HG03108 (cell line): ENCODE measurements at regions not wholly inside any gene's neighbourhood (a gene's known extent, or its start where the extent isn't known, plus 50 kb on each side); places are given as distances from the start of the nearest gene placed in this dataset.

Experiments
- ATAC-seq: cut with Tn5 transposase; IDR thresholded peaks from one replicate; pipeline ENCODE4 v1.9.1; 2021; ENCODE audit warnings: moderate library complexity; ENCODE audit not compliant: unreplicated experiment

DNA sequence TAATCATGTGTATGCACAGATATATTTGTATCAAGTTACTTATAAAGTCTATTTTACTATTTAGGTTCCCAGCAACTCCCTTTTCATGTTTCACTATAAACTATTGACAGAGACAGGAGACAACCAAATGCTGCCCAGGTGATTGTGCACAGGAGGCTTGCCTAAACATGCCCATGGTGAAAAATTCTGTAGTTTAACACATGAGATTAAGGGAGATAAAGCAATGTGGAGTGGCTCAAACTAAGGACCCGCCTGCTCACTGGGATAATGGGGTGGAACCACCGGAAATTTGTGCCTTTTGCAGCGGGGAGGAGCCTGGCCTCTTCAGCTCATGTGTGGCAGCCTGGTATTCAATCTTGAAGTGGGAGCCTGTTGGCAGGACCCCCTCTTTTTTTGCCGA is 459.5 kb upstream of the CNTN5 start:
- ATAC-seq = no peak

DNA sequence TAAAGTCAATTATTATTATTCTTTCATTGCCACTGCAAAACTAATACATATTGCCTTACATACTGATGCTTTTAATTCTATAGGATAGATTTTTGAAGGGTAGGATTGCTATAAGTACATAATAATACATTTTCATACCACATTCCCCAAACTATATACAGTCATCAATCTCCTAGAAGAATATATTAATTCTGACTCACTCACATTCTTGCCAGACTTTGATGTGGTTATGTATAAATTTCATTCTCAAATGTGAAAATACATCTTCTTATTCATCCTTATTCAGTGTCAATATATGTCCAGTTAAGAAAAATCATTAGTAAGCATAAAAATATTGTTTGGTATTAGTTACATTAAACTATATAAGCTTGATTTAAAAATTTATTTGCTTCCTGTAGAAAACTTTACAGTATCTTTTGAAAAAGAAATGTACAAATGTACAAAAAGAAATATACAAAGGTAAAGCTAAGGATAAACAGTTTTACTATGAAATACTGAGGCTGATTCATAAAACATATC is 458.8 kb upstream of the CNTN5 start:
- ATAC-seq = no peak

DNA sequence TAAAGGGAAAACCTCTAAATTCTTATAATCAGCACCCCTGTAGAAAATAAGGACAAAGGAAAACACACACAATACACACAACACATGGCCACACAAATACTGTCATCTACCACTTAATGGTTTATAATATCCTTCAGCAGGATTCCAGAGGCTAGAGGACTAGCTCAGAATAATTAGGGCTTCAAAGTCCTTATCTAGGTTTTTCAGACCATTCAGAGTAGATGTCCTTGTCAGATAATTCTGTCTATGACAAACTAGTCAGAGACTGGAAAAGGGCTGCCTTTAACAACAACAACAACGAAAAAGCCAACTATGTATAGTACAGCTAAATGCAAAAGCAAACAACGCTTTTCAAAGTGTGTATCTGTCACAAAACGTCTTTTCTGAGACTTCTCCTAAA is 456.5 kb upstream of the CNTN5 start:
- no peak for ATAC-seq

DNA sequence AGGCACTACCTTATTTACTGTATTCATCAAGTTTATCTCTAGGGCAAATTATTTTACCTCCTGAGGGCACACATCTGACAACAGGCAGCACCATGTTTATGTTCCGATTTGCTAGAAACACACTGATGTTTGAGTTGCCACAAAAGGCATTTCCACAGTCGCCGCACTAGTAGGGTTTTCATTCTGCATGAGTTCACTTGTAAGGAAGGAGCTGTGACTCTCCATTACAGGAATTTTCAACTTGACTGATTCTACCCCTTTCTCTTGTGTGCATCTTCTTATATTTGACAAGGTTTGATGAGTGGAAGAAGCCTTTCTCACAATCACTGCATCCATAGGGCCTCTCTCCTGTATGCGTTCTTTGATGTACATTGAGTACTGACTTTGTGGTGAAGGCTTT is 455.9 kb upstream of the CNTN5 start:
- ATAC-seq = no peak

DNA sequence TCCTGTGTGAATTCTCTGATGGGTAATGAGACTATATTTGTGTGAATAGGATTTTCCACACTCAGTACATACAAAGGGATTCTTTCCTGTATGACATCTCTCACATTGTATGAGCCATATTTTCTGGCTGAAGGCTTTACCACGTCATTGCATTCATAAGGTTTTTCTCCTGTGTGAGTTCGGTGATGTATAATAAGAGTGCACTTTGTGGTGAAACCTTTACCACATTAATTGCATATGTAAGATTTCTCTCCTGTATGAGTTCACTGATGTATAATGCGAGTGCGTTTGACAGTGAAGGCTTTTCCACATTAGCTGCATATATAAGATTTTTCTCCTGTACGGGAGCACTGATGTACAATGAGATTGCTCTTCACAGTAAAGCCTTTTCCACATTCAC is 455.4 kb upstream of the CNTN5 start:
- ATAC-seq = no peak

DNA sequence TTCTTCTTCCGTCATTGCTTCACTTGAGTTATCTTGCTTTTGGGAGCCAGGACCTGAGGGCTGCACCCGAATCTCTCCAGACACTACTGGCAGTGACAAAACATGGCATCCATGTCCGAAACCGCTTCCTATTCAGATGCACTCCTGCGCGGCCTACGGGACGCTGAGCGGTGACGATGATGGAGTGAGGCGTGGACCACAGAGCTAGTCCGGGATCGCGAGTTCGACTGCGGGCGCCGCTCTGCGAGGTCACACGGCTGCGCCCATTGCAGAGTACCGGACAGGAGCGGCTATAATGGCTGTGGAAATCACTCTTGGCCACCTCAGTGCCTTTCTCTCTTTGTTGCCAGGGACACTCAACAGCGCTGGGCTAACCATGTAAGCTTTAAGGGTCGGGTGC is 453.8 kb upstream of the CNTN5 start:
- ATAC-seq = no peak

DNA sequence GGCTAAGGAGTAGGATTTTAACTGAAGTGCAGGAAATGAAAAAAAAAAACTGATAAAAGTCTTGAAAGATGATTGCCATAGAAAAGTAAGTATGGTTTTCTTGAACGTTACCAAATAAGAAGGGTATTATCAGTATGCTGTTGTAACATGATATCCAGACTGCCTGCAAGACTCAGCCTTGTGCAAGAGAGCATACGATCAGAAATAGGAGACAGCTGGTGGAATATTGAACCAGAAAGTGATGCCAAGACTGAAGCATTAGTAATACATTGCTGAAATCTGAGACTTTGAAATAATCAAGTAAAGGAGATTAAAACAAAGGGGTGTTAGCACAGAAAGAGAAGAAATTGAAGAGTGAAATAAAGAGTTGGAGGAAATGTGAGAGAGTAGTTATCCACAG is 452.7 kb upstream of the CNTN5 start:
- ATAC-seq = no peak

DNA sequence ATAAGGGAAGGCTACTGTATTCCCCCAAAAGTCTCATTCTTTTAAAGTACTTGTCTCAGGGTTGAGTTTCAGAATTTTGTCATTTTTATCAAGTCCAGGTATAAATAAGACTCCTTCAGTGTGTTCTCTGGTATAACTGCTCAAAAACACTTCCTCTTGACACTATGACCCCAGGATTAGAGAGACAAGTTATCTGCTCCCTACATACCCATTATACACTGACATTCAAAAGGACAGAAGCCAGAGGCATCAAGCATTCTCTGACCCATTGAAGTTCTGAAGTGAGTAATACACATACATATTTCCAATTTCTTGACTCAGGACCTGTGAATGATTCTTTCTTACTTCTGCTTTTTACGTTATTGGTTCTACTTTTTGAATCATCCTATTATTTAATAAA is 447.8 kb upstream of the CNTN5 start:
- ATAC-seq = no peak

DNA sequence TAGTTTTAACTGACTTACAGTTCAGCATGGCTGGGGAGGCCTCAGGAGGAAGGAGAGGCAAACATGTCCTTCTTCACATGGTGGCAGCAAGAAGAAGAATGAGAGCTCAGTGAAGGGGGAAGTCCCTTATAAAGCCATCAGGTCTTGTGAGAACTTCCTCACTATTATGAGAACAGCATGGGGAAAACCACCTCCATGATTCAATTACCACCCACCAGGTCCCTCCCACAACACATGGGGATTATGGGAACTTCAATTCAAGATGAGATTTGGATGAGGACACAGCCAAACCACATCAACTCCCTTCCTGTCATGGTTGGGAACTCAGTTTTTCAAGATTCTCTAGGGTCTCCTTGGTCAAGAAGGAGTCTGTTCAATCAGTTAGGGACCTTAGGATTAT is 432.9 kb upstream of the CNTN5 start:
- ATAC-seq = no peak

DNA sequence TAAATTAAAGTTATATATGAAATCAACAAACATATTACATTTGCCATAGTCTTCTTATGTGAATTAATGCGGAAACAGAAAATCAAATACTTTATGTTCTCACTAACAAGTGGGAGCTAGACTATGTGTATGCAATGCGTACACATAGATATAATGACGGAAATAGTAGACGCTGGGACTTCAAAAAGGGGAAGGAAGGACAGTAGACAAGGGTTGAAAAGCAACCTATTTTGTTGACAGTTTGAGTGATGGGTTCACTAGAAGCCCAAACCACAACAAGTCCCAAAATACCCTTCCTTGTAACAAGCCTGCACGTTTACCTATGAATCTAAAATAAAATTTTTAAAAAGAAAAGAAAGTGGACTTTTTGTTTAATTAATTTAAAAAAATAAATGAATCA is 430.8 kb upstream of the CNTN5 start:
- ATAC-seq = no peak

DNA sequence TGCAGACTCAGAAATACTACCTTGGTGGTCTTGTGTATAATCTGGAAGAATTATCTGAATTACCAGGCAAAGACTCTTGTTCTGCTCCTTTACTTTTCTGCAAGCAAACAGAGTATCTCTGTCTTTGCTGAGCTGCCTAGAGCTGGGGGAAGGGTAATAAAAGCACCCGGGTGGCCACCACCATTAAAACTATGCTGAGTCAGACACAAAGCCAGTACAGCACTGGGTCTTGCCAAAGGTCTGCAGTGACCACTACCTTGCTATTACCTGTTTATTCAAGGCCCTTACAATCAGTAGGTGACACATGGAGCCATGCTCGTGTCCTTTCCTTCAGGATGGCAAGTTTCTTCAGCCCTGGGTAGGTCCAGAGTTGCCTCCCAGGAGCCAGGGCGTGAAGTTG is 420.6 kb upstream of the CNTN5 start:
- no peak for ATAC-seq

DNA sequence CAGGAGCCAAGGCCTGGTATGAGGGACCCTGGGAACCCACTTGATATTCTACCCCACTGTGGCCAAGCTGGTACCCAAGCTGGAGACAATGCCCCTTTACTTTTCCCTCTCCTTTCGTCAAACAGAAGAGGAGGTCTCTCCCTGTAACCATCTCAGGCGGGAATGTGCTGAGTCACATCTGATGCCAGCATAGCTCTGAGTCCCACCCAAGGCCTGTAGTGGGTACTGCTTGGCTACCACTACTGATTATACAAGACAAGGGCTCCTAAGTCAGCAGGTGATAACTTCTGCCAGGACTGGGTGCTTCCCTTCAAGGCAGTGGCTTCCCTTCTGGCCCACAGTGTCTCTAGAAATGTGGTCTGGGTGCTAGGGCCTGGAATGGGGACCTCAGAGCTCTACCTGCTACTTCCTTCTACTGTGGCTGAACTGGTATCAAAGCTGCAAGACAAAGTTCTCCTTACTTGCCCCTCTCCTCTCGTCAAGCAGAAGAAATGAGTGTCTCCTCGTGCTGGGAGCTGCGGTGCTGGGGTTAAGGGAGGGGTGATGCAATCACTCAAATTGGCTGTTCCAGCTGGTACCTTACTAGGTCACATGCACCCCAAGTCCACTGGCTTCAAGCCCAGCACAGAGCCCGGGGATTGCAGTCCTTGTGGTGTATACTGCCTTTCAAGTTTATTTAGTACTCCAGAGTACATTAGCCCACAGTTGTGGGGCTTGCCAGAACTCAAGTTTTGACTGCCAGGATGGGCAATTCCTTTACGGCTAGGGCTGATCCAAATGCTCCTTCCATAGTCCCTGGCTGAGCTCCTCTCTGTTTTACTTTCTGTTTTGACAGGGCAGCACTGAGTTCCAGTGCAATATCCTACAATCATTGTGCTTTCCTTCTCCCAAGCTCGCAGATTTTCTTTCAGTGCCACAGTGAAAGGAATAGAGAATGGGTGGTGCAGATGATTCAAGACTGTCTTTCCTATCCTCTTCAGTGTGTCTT is 419.7 kb upstream of the CNTN5 start:
- ATAC-seq = no peak

DNA sequence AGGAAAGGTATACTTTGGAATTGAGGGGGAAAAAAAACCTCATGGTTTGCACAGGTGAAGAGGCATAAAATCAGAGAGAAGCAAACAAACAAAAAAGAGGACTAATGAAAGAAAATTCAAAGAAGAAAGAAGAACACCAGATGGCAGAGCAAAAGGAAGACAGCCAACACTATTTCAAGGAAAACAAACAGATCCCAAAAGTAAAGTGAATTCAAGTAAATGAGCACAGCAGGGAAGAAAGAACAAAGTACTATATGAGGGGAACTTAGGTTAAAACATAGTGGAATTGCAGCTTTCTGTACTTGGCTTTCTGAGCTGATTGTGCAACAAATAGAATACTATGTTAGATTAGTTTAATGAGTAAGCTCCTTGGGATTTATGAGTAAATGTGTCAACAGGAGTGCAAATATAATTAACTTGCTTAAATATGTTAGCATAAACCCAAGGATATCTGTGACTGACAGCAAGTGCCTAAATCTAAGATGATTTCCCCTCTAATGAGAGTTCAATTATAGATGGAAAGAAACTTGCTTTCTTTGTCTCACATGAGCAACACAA is 404.6 kb upstream of the CNTN5 start:
- ATAC-seq = no peak

DNA sequence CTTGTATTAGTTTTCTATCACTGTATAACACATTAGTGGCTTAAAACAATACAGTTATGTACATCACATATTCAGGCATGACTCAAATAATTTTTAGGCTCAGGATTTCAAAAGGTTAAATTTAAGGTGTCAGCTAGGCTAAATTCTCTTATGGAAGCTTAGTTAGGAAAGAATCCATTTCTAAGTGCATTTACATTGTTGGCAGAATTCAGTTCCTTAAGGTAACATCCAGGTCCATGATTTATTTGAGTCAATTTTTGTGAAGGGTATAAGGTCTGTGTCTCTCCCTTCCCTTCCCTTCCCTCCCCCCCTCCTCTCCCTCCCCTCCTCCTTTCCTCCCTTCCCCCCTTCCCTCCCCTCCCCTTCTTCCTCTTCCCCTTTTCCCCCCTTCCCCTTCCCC is 399.0 kb upstream of the CNTN5 start:
- no peak for ATAC-seq

DNA sequence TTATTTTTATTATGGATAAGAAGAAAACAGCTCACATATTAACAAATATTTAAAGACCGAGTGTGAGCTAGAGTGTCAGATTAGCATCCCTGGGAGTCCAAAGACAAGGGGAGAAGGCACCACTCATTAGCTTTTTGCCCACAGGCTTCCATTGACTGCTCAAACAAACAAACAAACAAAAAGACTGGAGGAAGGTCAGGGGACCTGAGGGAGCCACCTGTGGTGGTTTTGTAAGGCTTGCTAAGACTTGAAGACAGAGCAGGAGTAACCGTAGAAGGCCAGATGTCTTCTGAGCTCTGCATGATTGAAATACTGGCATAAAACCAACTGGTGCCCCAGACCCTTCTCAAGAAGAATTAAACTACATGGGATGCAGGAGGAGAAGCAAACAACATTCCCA is 395.2 kb upstream of the CNTN5 start:
- ATAC-seq = no peak

DNA sequence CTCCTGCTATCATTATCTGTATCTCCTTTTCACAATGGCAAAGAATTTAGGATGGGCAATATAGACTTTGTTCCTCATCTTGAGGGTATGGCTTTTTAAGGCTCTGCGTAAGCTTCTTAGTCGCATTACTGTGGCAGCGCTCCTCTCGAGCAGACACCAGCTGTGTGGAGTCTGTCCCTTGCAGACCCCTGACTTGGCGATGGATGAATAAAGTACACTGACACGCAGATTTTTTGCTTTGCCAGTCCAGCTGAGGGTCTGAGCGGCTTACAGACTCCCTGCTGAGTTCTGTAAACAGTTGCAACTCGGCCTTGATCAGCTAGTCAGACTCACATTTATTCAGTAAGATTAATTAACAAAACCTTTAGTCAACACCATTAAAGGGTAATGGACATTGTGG is 390.0 kb upstream of the CNTN5 start:
- ATAC-seq = no peak

DNA sequence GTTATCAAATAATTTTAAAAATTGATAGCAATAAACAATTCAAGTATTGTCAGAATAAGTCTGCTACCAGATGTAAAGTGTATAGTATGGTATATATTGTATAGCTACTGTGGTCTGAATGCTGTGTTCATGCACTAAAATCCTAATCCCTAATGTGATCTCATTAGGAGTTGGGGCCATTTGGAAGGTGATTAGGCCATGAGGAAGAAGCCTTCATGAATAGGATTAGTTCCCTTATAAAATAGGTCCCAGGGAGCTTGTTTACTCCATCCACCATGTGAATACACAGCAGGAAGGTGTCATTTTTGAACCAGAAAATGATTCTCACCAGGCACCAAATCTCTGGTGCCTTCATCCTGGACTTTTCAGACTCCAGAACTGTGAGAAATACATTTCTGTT is 363.0 kb upstream of the CNTN5 start:
- no peak for ATAC-seq

DNA sequence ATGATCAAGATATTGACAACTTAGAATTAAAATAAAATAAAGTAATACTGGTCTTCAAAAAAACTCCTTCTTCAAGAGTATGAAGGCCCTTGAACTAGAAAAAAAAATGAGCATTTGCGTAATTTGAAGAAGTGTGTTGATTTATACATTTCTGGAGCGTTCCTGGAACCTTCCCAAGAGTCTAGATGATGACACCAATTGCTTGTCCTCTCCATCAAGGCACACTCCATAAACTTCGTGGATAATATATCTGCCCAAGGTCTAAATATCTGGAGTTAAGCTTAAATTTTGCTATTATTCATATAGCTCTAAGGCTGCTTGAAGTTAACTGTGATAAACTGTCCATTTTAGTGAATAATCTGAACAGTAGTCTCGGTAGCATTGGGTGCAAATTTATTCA is 361.3 kb upstream of the CNTN5 start:
- ATAC-seq = no peak

DNA sequence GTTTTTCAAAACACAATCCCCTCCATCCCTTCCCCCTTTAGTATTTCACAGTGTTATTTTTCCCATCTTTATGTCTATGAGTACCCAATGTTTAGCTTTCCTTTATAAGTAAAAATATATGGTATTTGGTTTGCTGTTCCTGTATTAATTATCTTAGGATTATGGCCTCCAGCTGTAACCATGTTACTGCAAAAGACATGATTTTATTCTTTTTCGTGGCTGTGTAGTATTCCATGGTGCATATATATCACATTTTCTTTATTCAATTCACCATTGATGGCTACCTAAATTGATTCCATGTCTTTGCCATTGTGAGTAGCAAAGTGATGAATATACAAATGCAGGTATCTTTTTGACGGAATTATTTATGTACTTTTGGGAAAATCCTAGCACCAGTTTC is 346.4 kb upstream of the CNTN5 start:
- no peak for ATAC-seq

DNA sequence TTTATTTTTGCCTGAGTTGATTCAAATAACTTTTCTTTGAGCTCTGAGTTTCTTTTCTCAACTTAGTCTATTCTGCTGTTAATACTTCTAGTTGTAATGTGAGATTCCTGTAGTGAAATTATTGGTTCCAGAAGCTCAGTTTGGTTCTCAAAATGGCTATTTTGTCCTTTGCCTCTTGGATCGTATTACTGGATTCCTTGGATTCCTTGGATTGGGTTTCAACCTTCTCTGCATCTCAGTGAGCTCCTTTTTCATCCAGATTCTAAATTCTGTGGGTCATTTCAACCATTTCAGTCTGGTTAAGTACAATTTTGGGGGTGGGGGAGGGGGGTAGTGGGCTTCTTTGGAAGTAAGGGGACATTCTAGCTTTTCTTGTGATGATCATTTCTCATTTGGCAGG is 341.1 kb upstream of the CNTN5 start:
- ATAC-seq = no peak

DNA sequence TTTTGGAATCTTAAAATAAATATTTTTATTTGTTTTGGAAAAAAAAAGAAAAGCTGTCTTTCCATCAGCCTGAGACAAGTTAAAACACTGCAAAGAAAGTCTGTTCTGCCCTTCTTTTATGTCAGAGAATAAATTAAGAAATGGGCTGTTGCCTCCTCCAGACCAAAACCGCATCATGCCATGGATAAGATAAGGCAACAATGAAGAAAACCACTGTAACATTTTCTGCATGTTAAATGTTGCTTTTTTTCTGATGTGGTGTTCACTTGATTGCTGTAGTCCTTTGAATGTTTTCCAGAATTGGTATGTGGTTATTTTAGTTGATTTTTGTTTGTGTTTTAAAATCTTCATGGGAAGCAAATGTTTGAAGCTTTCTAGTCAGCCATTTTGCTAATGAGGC is 319.2 kb upstream of the CNTN5 start:
- ATAC-seq = no peak

DNA sequence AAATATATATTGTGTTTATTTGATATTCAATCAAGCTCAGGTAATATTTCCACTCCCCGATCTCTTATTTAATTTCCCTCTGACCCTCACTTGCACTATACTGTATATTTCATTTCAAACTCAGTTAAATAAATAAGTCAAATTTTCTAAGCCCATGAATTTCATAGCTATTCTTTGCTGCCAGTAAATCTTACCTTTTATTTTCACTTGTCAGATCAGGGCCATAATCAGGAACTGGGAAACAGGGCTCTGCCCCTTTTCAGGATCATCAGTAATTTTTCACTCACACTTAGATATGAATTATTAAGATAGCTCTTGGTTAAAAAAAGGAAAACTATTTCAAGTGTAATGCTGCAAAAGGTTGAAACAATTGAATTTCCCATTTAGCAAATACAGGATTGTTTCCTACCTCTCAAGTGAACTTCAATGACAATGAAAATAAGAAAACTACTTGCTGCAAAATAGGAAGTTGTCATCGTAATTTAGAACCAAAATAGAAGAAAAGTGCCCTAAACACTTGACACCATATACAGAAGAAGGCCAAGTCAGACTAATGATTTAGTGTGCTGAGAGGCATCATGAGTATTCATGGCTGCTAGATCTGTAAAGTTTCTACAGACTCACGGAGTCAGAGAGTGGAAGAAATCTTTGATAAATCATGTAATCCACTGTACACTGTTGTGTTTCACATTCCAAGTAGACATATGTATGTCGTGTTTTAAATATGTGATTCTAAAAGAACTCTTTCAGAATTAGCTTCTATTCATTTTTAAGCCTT is 316.8 kb upstream of the CNTN5 start:
- no peak for ATAC-seq
